H1 (cell line): ENCODE measurements at regions not wholly inside any gene's neighbourhood (a gene's known extent, or its start where the extent isn't known, plus 50 kb on each side); places are given as distances from the start of the nearest gene placed in this dataset.

ENCODE experiments used
- BRCA1 ChIP-seq: IDR thresholded peaks from 2 replicates; pipeline ENCODE4 v1.6.1; 2012; ENCODE audit warnings: low read depth, low read length, improper control_type of control experiment
- CBX8 ChIP-seq: fragments of 300-800, 300-1000 bp; sonication (generic); IDR thresholded peaks from 2 replicates; pipeline ENCODE4 v1.7.1; 2016; ENCODE audit warnings: low read depth, low read length, borderline replicate concordance
- CHD7 ChIP-seq: fragments of 300-600 bp; sonication (generic); IDR thresholded peaks from 2 replicates; pipeline ENCODE4 v1.7.1; 2012; ENCODE audit warnings: low read length, moderate library complexity, mild to moderate bottlenecking, inconsistent platforms; ENCODE audit not compliant: insufficient replicate concordance
- E2F6 ChIP-seq: IDR thresholded peaks from 2 replicates; pipeline ENCODE4 v1.6.1; 2012; ENCODE audit warnings: inconsistent platforms
- EP300 ChIP-seq, 2 experiments: IDR thresholded peaks; 1 replicate in 1 of 2; 2 replicates in 1 of 2; pipeline ENCODE4 v1.6.1; 2011 to 2012; ENCODE audit warnings: low read depth in 2 of 2, low read length in 2 of 2, mild to moderate bottlenecking in 2 of 2, borderline replicate concordance in 1 of 2, inconsistent platforms in 1 of 2, moderate library complexity in 1 of 2
- EZH2 ChIP-seq: fragments of 200-600 bp; sonication (generic); IDR thresholded peaks from 2 replicates; pipeline ENCODE4 v1.7.1; 2012; ENCODE audit warnings: low read depth, mild to moderate bottlenecking, moderate library complexity, low read length, inconsistent platforms; ENCODE audit not compliant: severe bottlenecking
- HDAC2 ChIP-seq, 2 experiments: fragments of 300-600 bp in 1 of 2; sonication (generic) in 1 of 2; IDR thresholded peaks; 2 replicates each; pipeline ENCODE4 v1.6.1; 2011 to 2012; ENCODE audit warnings: low read depth in 2 of 2, low read length in 2 of 2, mild to moderate bottlenecking in 2 of 2, moderate library complexity in 2 of 2, borderline replicate concordance in 1 of 2, inconsistent platforms in 1 of 2
- POLR2A ChIP-seq, 2 experiments: IDR thresholded peaks; 1 replicate in 1 of 2; 2 replicates in 1 of 2; pipeline ENCODE4 v1.6.1; 2011; ENCODE audit warnings: low read depth in 2 of 2, low read length in 2 of 2, mild to moderate bottlenecking in 2 of 2; ENCODE audit errors: control extremely low read depth in 1 of 2
- RXRA ChIP-seq: IDR thresholded peaks from 2 replicates; pipeline ENCODE4 v1.6.1; 2011; ENCODE audit warnings: low read depth, mild to moderate bottlenecking, low read length, moderate library complexity; ENCODE audit not compliant: insufficient read depth
- SIRT6 ChIP-seq: IDR thresholded peaks from one replicate; pipeline ENCODE4 v1.7.1; 2012; ENCODE audit warnings: low read length, inconsistent platforms
- SP2 ChIP-seq: IDR thresholded peaks from 2 replicates; pipeline ENCODE4 v1.6.1; 2012; ENCODE audit warnings: mild to moderate bottlenecking, low read length, inconsistent platforms
- TCF12 ChIP-seq: IDR thresholded peaks from 2 replicates; pipeline ENCODE4 v1.6.1; 2011; ENCODE audit warnings: low read depth, mild to moderate bottlenecking, low read length

DNA sequence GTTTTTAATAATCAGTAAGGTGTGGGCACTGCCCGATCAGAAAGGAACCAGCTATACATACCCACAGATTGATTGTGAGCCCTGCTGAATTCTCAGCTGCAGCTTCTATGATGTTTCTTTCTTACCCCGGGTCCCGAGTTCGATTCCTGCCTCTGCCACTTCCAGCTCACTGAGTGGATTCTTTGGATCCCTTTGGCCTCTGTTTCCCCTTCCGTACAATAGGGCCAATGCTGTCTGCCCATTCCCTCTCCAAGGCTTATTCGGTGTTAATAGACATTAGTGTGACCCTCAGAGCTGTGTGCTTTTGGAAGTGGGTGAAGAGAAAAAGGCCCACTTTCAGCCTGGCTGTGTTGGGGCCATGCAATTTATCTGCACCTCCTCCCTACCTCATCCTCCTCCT, 115.8 kb downstream of the IRX5 start (continued):
- TF ChIP-seq CHD7 (no peak), BRCA1 (no peak), HDAC2 (IDR thresholded peaks at IDR 0.05; ENCODE audit: borderline replicate concordance in 1 of 2, low read depth in 2 of 2, low read length in 2 of 2) (no peak), TCF12 (no peak), RXRA (no peak), CBX8 (no peak), EP300 (IDR thresholded peaks at IDR 0.05; ENCODE audit: borderline replicate concordance in 1 of 2, low read depth in 2 of 2, low read length in 2 of 2) (no peak), SIRT6 (no peak), POLR2A (IDR thresholded peaks at IDR 0.05; ENCODE audit: control extremely low read depth in 1 of 2, low read depth in 2 of 2, low read length in 2 of 2) (no peak), SP2 (no peak), EZH2 (no peak), E2F6 (no peak)
- TF ChIP-seq, all 59 proteins: peak for 0
